Activated CD4-positive, alpha-beta memory T cell treated with anti-CD3 and anti-CD28 coated beads for 36 hours (primary cell): ENCODE measurements at regions not wholly inside any gene's neighbourhood (a gene's known extent, or its start where the extent isn't known, plus 50 kb on each side); places are given as distances from the start of the nearest gene placed in this dataset.
"Not testable (repeated sequence)": the region's sequence is repeated elsewhere in the genome, so short reads cannot be mapped to it uniquely, and the experiment has no call there.

Experiments
- CTCF ChIA-PET: fragments of 350-600 bp; sonication (Branson Sonifier 250); formaldehyde crosslinking; loops from one replicate; lab custom pipeline; 2021; ENCODE audit warnings: antibody characterized with exemption, inconsistent platforms; lab: Charles Lee
- POLR2A ChIA-PET: fragments of 350-600 bp; sonication (Branson Sonifier 250); formaldehyde crosslinking; loops from one replicate; lab custom pipeline; 2021; ENCODE audit warnings: antibody characterized with exemption; lab: Charles Lee
- DNase-seq: peaks from one replicate; pipeline ENCODE4 v3.0.0-alpha.2; 2020
- H3K27ac Mint-ChIP-seq: one replicate; pipeline ENCODE4 v1.8.0; 2021; ENCODE audit warnings: mixed read lengths
- H3K27me3 Mint-ChIP-seq: one replicate; pipeline ENCODE4 v1.8.0; 2021; ENCODE audit warnings: mixed read lengths
- H3K36me3 Mint-ChIP-seq: one replicate; pipeline ENCODE4 v1.8.0; 2021; ENCODE audit warnings: mixed read lengths
- H3K4me1 Mint-ChIP-seq: one replicate; pipeline ENCODE4 v1.8.0; 2021; ENCODE audit warnings: low read depth, mixed read lengths
- H3K4me3 Mint-ChIP-seq: one replicate; pipeline ENCODE4 v1.8.0; 2021; ENCODE audit warnings: mild to moderate bottlenecking, mixed read lengths
- H3K9me3 Mint-ChIP-seq: one replicate; pipeline ENCODE4 v1.8.0; 2021; ENCODE audit warnings: mixed read lengths
- intact Hi-C: fragments of 100-400 bp; cut with micrococcal nuclease; formaldehyde crosslinking; loops from one replicate; pipeline ENCODE4 v1.15.1; 2023

GRCh38 chr4:149902242-149902641, 86.6 kb upstream of the IQCM start:
- Mint-ChIP-seq H3K36me3 (no peaks in the 10 kb centered on the region), H3K27me3 (no peaks in the 10 kb centered on the region), H3K27ac (no peak overlapping the region), H3K4me1 (no peaks in the 10 kb centered on the region), H3K4me3 (no peak overlapping the region), H3K9me3 (no peaks in the 10 kb centered on the region)
- intact Hi-C loops, result no loop called here
- DNase-seq, result no peak
- POLR2A ChIA-PET, result no interaction called here
- CTCF ChIA-PET, result no interaction called here

- no peak overlapping the region for H3K27ac Mint-ChIP-seq
- CTCF ChIA-PET, result no interaction called here
- POLR2A ChIA-PET, result no interaction called here
Measured at GRCh38 chr4:149910177-149910576, 94.5 kb upstream of the IQCM start.

GRCh38 chr4:149910604-149911350, 95.1 kb upstream of the IQCM start:
- no peaks in the 10 kb centered on the region for H3K36me3 Mint-ChIP-seq
- H3K27ac Mint-ChIP-seq, result no peak overlapping the region
- peaks cover 5% of the 10 kb centered on the region for H3K27me3 Mint-ChIP-seq
- H3K9me3 Mint-ChIP-seq, result no peaks in the 10 kb centered on the region
- H3K4me3 Mint-ChIP-seq, result no peak overlapping the region
- DNase-seq, result no peak
- H3K4me1 Mint-ChIP-seq, result no peaks in the 10 kb centered on the region
- ChIA-PET POLR2A (no interaction called here), CTCF (no interaction called here)
- intact Hi-C loops, result no loop called here

More at GRCh38 chr4:149910177-149910576, 94.5 kb upstream of the IQCM start:
- DNase-seq, result no peak
- intact Hi-C loops, result no loop called here
- H3K4me1 Mint-ChIP-seq, result no peaks in the 10 kb centered on the region
- no peaks in the 10 kb centered on the region for H3K36me3 Mint-ChIP-seq
- H3K4me3 Mint-ChIP-seq, result no peak overlapping the region
- peaks cover 5% of the 10 kb centered on the region for H3K27me3 Mint-ChIP-seq
- H3K9me3 Mint-ChIP-seq, result no peaks in the 10 kb centered on the region

- intact Hi-C loops, result no loop called here
- Mint-ChIP-seq H3K27ac (no peak overlapping the region), H3K9me3 (no peaks in the 10 kb centered on the region), H3K4me1 (no peaks in the 10 kb centered on the region), H3K36me3 (no peaks in the 10 kb centered on the region), H3K27me3 (peaks cover 5% of the 10 kb centered on the region), H3K4me3 (no peak overlapping the region)
- POLR2A ChIA-PET, result no interaction called here
- no peak for DNase-seq
- CTCF ChIA-PET, result no interaction called here
Measured at GRCh38 chr4:149911354-149911753, 95.7 kb upstream of the IQCM start.

GRCh38 chr4:149912000-149912399, 96.4 kb upstream of the IQCM start:
- Mint-ChIP-seq H3K27me3 (peaks cover 5% of the 10 kb centered on the region), H3K9me3 (no peaks in the 10 kb centered on the region), H3K4me1 (no peaks in the 10 kb centered on the region), H3K27ac (no peak overlapping the region), H3K4me3 (no peak overlapping the region), H3K36me3 (no peaks in the 10 kb centered on the region)
- DNase-seq, result no peak
- ChIA-PET POLR2A (no interaction called here), CTCF (no interaction called here)
- intact Hi-C loops, result no loop called here

- ChIA-PET CTCF (no interaction called here), POLR2A (no interaction called here)
- Mint-ChIP-seq H3K27ac (no peak overlapping the region), H3K4me3 (no peak overlapping the region), H3K9me3 (no peaks in the 10 kb centered on the region), H3K27me3 (peaks cover 5% of the 10 kb centered on the region), H3K4me1 (no peaks in the 10 kb centered on the region), H3K36me3 (no peaks in the 10 kb centered on the region)
- DNase-seq, result peak; percentile 15
- intact Hi-C loops, result no loop called here
Measured at GRCh38 chr4:149914119-149915115, 98.8 kb upstream of the IQCM start.

GRCh38 chr4:149915735-149916134, 100.1 kb upstream of the IQCM start:
- H3K36me3 Mint-ChIP-seq, H3K4me3 Mint-ChIP-seq, H3K4me1 Mint-ChIP-seq, DNase-seq, H3K9me3 Mint-ChIP-seq, H3K27me3 Mint-ChIP-seq, POLR2A ChIA-PET, intact Hi-C loops, H3K27ac Mint-ChIP-seq: not testable (repeated sequence)
- CTCF ChIA-PET, result interaction anchor here (0.6 kb wide), 1 partner anchor 12 kb away, joined by 3 read pairs; no protein-coding TSS in a partner anchor

- intact Hi-C loops, result no loop called here
- DNase-seq, result no peak
- Mint-ChIP-seq H3K4me1 (no peaks in the 10 kb centered on the region), H3K27ac (no peak overlapping the region), H3K9me3 (no peaks in the 10 kb centered on the region), H3K27me3 (peaks cover 2% of the 10 kb centered on the region), H3K36me3 (no peaks in the 10 kb centered on the region), H3K4me3 (no peak overlapping the region)
- CTCF ChIA-PET, result no interaction called here
- POLR2A ChIA-PET, result no interaction called here
Measured at GRCh38 chr4:149923736-149924135, 108.1 kb upstream of the IQCM start.

GRCh38 chr4:149927514-149927913, 111.9 kb upstream of the IQCM start:
- POLR2A ChIA-PET, result no interaction called here

GRCh38 chr4:149928507-149928906, 112.9 kb upstream of the IQCM start:
- Mint-ChIP-seq H3K4me3 (no peak overlapping the region), H3K27ac (no peak overlapping the region), H3K4me1 (no peaks in the 10 kb centered on the region), H3K36me3 (no peaks in the 10 kb centered on the region), H3K9me3 (no peaks in the 10 kb centered on the region), H3K27me3 (peaks cover 2% of the 10 kb centered on the region)
- CTCF ChIA-PET, result no interaction called here
- DNase-seq, result no peak
- intact Hi-C loops, result no loop called here
- POLR2A ChIA-PET, result no interaction called here

More at GRCh38 chr4:149927514-149927913, 111.9 kb upstream of the IQCM start:
- Mint-ChIP-seq H3K4me3 (no peak overlapping the region), H3K9me3 (no peaks in the 10 kb centered on the region), H3K27ac (no peak overlapping the region), H3K27me3 (peaks cover 2% of the 10 kb centered on the region), H3K4me1 (no peaks in the 10 kb centered on the region), H3K36me3 (no peaks in the 10 kb centered on the region)
- intact Hi-C loops, result no loop called here
- CTCF ChIA-PET, result no interaction called here
- DNase-seq, result no peak

GRCh38 chr4:149931431-149931830, 115.8 kb upstream of the IQCM start:
- H3K27me3 Mint-ChIP-seq, result no peaks in the 10 kb centered on the region
- no peaks in the 10 kb centered on the region for H3K9me3 Mint-ChIP-seq
- DNase-seq, result no peak
- no peaks in the 10 kb centered on the region for H3K36me3 Mint-ChIP-seq
- ChIA-PET CTCF (no interaction called here), POLR2A (no interaction called here)
- no peak overlapping the region for H3K27ac Mint-ChIP-seq
- no peaks in the 10 kb centered on the region for H3K4me1 Mint-ChIP-seq
- H3K4me3 Mint-ChIP-seq, result no peak overlapping the region
- intact Hi-C loops, result no loop called here

GRCh38 chr4:149932188-149932587, 116.5 kb upstream of the IQCM start:
- no peaks in the 10 kb centered on the region for H3K27me3 Mint-ChIP-seq
- DNase-seq, result no peak
- H3K36me3 Mint-ChIP-seq, result no peaks in the 10 kb centered on the region
- no peak overlapping the region for H3K4me3 Mint-ChIP-seq
- no peaks in the 10 kb centered on the region for H3K4me1 Mint-ChIP-seq
- H3K9me3 Mint-ChIP-seq, result no peaks in the 10 kb centered on the region
- CTCF ChIA-PET, result no interaction called here
- POLR2A ChIA-PET, result no interaction called here
- intact Hi-C loops, result no loop called here
- no peak overlapping the region for H3K27ac Mint-ChIP-seq
